ENCODE measurements at regions not wholly inside any gene's neighbourhood (a gene's known extent, or its start where the extent isn't known, plus 50 kb on each side); places are given as distances from the start of the nearest gene placed in this dataset.
"Not testable (repeated sequence)": the region's sequence is repeated elsewhere in the genome, so short reads cannot be mapped to it uniquely, and the experiment has no call there.

DNA sequence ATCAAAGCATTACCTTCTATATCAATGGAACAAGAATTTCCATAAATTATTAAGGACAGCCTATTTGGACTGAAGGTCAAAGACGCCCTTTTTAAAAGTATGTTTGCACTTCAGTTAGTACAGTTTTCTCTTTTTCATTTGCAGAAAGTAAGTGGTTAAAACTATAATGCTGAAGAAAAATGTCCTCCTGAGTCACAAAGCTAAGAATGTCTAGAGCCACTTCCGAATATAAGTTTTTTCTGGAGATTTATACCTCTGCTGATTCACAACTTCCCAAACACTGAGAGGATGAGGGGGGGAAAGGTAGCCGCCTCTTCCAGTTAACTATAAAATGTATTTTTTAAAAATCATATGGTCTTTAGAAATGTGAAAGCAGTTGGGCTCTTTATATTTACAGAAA is 84.9 kb downstream of the DUSP6 start:
- peaks cover 6% of the 10 kb centered on the region for H3K4me1 ChIP-seq (ENCODE audit: insufficient read depth)
- no peaks in the 10 kb centered on the region for H4K20me1 ChIP-seq (ENCODE audit: insufficient read depth, poor library complexity, severe bottlenecking)
- no peak for TF ChIP-seq EZH2phosphoT487 (IDR thresholded peaks at IDR 0.05; ENCODE audit: low read depth, severe bottlenecking, unreplicated experiment)
- no peak for TF ChIP-seq EZH2 (IDR thresholded peaks at IDR 0.05; ENCODE audit: borderline replicate concordance)
- TF ChIP-seq, protein P1, sequence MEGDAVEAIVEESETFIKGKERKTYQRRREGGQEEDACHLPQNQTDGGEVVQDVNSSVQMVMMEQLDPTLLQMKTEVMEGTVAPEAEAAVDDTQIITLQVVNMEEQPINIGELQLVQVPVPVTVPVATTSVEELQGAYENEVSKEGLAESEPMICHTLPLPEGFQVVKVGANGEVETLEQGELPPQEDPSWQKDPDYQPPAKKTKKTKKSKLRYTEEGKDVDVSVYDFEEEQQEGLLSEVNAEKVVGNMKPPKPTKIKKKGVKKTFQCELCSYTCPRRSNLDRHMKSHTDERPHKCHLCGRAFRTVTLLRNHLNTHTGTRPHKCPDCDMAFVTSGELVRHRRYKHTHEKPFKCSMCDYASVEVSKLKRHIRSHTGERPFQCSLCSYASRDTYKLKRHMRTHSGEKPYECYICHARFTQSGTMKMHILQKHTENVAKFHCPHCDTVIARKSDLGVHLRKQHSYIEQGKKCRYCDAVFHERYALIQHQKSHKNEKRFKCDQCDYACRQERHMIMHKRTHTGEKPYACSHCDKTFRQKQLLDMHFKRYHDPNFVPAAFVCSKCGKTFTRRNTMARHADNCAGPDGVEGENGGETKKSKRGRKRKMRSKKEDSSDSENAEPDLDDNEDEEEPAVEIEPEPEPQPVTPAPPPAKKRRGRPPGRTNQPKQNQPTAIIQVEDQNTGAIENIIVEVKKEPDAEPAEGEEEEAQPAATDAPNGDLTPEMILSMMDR (IDR thresholded peaks at IDR 0.05; ENCODE audit: poor library complexity) = no peak
- no peak overlapping the region for H3K27ac ChIP-seq
- no peak overlapping the region for H2AFZ ChIP-seq
- H3K79me2 ChIP-seq = no peaks in the 10 kb centered on the region
- no peak overlapping the region for H3K4me2 ChIP-seq
- no peak for DNase-seq (ENCODE audit: low spot score)
- no peaks in the 10 kb centered on the region for H3K36me3 ChIP-seq (replicated peaks; ENCODE audit: insufficient read depth, low read depth)
- WGBS (ENCODE audit: low lambda C conversion rate, missing lambda C conversion rate) = 60% methylated on average over 3 of the region's 3 CpGs
- H3K9me2 ChIP-seq (replicated peaks; ENCODE audit: insufficient read depth) = no peaks in the 10 kb centered on the region
- no peak overlapping the region for H3K4me3 ChIP-seq
- H3K27me3 ChIP-seq = no peaks in the 10 kb centered on the region
- H3K9me3 ChIP-seq (ENCODE audit: low read depth) = no peaks in the 10 kb centered on the region

DNA sequence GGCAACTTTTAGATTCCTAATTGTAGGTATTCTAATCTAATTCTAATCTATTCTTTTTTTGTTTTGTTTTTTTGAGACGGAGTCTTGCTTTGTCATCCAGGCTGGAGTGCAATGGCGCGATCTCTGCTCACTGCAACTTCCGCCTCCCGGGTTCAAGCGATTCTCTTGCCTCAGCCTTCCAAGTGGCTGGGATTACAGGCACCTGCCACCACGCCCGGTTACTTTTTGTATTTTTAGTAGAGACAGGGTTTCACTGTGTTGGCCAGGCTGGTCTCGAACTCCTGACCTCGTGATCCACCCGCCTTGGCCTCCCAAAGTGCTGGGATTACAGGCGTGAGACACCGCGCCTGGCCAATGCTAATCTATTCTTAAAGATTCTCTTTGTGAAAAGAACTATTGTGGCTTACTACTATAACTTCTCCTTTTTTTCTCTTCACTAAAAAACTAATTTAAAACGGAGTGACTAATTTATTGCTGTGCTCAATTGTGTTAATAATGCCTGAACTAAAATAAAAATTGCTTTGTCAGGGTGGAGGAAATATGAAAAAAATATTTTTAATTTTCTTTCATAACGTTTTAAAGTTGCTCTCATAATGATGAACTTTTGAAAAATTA is 85.6 kb downstream of the DUSP6 start:
- not testable (repeated sequence) for H3K36me3 ChIP-seq (replicated peaks; ENCODE audit: insufficient read depth, low read depth); H4K20me1 ChIP-seq (ENCODE audit: insufficient read depth, poor library complexity, severe bottlenecking); H3K9me2 ChIP-seq (replicated peaks; ENCODE audit: insufficient read depth); DNase-seq (ENCODE audit: low spot score); H3K4me3 ChIP-seq; H3K9me3 ChIP-seq (ENCODE audit: low read depth); H2AFZ ChIP-seq; H3K27ac ChIP-seq; H3K79me2 ChIP-seq; H3K4me2 ChIP-seq; H3K27me3 ChIP-seq
- 93% methylated on average over 16 of the region's 16 CpGs for WGBS (ENCODE audit: low lambda C conversion rate, missing lambda C conversion rate)
- H3K4me1 ChIP-seq (ENCODE audit: insufficient read depth) = peaks cover 13% of the 10 kb centered on the region

GRCh38 chr12:89264837-89265236 is 87.5 kb downstream of the DUSP6 start:
- no peaks in the 10 kb centered on the region for H3K36me3 ChIP-seq (replicated peaks; ENCODE audit: insufficient read depth, low read depth)
- no peaks in the 10 kb centered on the region for H3K27me3 ChIP-seq
- no peaks in the 10 kb centered on the region for H3K9me2 ChIP-seq (replicated peaks; ENCODE audit: insufficient read depth)
- H3K4me3 ChIP-seq = no peak overlapping the region
- no peak overlapping the region for H3K4me2 ChIP-seq
- TF ChIP-seq, protein P1 (IDR thresholded peaks at IDR 0.05; ENCODE audit: poor library complexity) = no peak
- peak overlapping the region; percentile 39 for H3K27ac ChIP-seq
- DNase-seq (ENCODE audit: low spot score) = no peak
- no peaks in the 10 kb centered on the region for H3K79me2 ChIP-seq
- H3K4me1 ChIP-seq (ENCODE audit: insufficient read depth) = peaks cover 13% of the 10 kb centered on the region
- no peaks in the 10 kb centered on the region for H4K20me1 ChIP-seq (ENCODE audit: insufficient read depth, poor library complexity, severe bottlenecking)
- H2AFZ ChIP-seq = no peak overlapping the region
- H3K9me3 ChIP-seq (ENCODE audit: low read depth) = no peaks in the 10 kb centered on the region

DNA sequence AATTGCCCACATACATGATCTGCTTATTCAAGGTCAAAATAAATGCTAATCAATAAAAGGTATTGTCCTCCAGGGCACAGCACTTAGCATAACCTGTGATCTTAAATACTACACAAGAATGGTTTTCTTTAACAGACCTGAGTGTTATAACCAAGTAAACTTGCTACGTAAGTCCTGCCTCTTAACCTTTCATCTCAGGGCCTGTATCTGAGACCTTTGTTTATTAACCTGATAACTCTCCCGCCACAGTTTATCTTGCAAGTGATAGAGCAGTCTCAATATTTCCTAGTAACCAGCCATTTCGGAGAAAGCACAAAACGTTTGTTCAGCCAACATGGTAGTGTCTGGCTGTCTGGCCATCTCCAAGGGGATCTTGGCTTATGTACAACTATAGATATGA is 88.4 kb downstream of the DUSP6 start:
- TF ChIP-seq, protein P1 (IDR thresholded peaks at IDR 0.05; ENCODE audit: poor library complexity) = no peak
- TF ChIP-seq EZH2 (IDR thresholded peaks at IDR 0.05; ENCODE audit: borderline replicate concordance) (no peak), EZH2phosphoT487 (IDR thresholded peaks at IDR 0.05; ENCODE audit: low read depth, severe bottlenecking, unreplicated experiment) (no peak)
- Histone ChIP-seq H3K4me2 (peak overlapping the region; percentile 23), H3K27me3 (no peaks in the 10 kb centered on the region), H2AFZ (no peak overlapping the region), H3K27ac (peak overlapping the region; percentile 39), H3K4me3 (no peak overlapping the region), H3K4me1 (ENCODE audit: insufficient read depth) (peaks cover 13% of the 10 kb centered on the region), H4K20me1 (ENCODE audit: insufficient read depth, poor library complexity, severe bottlenecking) (no peaks in the 10 kb centered on the region), H3K79me2 (no peaks in the 10 kb centered on the region), H3K9me3 (ENCODE audit: low read depth) (no peaks in the 10 kb centered on the region), H3K36me3 (replicated peaks; ENCODE audit: insufficient read depth, low read depth) (no peaks in the 10 kb centered on the region), H3K9me2 (replicated peaks; ENCODE audit: insufficient read depth) (no peaks in the 10 kb centered on the region)
- no peak for DNase-seq (ENCODE audit: low spot score)
- 40% methylated on average over 4 of the region's 4 CpGs for WGBS (ENCODE audit: low lambda C conversion rate, missing lambda C conversion rate)

All from hepatocyte (in vitro differentiated cells).